ENCODE measurements at regions not wholly inside any gene's neighbourhood (a gene's known extent, or its start where the extent isn't known, plus 50 kb on each side); places are given as distances from the start of the nearest gene placed in this dataset.

DNA sequence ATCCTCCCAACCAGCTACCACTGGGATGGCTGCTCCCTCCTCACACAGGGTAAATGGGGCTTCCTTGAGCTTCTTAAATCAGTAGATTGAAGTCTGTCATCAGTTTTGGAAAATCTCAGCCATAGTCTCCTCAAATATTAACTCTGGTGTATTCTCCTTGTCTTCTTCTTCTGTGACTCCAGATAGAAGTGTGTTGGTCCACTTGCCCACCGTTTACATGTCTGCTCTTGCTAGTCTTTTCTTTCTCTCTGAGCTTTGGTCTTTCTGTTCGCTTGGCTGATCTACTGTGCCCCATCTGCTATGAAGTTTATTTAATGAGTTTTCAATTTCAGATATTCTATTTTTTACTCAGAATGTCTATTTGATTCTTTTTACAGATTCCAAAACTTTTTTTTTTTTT lies 281.7 kb upstream of the HDAC4 start:
- DNase-seq = no peak

DNA sequence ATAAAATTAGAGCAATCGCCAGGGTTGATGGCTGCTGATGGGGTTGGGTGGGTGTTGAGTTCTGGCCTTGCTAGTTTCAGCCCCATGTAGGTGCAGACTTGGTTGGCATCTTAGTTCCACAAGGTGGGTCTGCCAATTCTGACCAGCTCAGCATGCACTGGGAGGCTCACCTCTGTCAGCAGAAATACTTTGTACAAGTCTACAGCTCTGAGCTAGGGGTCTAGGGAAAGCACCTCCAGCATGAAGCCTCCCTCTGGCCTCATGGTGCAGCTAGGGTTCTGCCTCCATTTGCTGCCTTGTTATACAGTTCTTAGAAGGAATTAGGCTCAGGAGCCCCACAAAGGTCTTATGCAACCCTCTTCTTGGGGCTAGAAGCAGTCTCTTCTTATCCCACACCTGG lies 278.9 kb upstream of the HDAC4 start:
- no peak for DNase-seq

DNA sequence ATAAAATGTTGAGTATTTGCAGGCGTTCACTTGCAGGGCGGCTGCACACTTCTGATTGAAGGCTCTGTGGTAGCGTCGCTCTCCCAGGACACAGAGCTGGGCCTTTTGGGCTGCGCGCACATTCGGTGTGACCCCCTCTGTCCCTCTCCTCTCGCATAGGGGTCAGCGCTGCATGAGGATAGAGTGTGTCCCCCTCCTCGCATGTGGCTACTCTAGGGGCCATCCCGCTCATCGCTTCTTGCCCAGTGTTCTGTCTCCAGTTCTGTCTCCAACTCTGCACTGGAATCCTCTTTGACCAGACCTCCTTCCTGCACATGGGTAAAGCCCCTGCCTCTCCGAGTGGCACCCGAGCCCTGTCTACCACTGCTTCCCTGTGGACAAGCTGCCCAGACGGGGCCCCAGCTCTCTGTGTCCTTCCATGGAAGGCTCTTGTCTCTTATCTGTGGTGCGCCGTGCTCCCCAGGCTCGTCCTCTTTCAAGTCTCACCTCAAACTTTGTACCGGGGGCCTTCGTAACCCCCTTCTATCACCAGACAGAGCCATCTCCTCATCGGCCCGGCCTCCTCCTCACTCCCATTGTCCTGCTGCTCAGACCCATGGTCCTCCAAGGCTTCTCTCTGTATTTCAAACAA lies 278.0 kb upstream of the HDAC4 start:
- no peak for DNase-seq

DNA sequence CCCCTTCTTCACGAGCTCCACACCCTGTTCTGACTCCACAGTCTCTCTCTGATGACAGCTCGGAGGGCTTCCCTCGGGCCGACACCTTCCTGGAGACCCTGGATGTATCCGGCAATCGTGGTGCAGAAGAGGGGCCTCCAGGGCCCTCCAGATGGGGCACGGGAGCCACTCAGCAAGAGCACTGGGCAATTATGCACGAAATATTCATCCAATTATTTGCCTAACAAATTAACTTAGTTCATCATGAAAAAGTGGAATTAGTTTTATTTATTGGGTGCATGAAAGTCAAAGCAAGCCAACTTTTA lies 277.3 kb upstream of the HDAC4 start:
- no peak for DNase-seq

DNA sequence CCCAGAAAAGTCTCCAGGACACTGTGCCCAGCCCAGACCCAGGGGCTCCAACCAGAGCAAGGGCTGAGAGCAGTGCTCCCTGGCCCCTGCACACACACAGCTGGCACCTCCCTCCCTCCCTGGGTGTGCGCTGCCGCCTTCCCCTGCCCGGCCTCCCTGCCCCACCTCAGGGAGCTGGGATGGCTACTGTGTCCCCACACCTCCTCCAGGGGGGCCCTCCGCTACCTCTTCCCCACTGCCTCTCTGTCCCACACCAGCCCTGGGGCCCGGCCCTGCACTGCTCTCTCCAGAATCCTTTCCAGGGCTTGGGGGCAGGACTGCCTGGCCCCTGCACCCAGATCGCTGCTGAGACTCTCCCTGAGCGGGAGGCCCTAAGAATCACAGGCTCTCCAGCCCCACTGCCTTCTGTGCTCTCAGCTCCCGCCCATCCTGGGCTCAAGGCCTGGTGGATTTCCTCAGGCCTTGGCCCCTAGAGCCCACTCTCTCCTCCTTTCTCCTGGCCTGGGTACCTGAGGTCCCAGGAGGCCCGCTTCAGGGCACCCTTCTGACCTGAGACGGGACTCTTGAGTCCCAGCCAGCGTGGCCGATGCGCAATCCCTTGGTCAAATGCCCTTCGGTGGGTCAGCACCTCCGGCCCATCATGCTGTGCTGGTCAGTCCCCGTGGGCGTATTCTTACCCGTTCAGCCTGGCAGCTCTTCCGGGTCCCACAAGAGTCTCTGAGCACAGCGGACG lies 276.8 kb upstream of the HDAC4 start:
- DNase-seq = no peak

DNA sequence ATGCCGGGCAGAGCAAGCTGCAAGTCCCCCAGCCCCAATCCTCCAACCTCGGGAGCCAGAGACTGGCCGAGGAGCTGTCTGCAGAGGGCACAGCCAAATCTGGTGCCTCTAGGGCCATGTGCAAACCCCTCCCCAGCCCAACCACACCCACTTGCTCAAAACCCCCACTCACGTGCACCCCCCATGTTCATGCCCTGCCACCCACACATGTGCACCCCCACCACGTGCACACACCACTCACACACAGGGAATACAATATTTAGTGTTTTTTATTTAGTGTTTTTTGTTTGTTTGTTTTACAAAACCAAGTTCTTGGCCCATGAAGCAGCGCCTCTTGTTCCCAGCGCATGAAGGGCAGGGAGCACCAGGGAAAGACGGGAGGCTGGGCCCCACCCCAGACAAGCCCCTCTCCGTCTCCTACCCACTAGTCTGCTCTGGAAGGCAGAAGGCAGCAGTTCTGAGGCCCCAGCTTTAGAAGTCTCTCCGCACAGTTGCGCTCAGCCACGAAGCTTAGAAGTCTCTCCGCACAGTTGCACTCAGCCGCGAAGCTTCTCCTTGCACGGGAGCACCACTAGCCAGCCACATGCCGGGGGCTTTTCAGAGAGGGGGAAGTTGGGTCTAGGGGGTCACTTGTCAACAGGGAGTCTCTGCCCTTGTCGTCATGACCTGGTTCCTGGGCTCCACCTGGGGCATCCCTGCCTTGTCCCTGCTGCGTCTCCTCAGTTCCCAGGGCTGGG lies 276.1 kb upstream of the HDAC4 start:
- no peak for DNase-seq

DNA sequence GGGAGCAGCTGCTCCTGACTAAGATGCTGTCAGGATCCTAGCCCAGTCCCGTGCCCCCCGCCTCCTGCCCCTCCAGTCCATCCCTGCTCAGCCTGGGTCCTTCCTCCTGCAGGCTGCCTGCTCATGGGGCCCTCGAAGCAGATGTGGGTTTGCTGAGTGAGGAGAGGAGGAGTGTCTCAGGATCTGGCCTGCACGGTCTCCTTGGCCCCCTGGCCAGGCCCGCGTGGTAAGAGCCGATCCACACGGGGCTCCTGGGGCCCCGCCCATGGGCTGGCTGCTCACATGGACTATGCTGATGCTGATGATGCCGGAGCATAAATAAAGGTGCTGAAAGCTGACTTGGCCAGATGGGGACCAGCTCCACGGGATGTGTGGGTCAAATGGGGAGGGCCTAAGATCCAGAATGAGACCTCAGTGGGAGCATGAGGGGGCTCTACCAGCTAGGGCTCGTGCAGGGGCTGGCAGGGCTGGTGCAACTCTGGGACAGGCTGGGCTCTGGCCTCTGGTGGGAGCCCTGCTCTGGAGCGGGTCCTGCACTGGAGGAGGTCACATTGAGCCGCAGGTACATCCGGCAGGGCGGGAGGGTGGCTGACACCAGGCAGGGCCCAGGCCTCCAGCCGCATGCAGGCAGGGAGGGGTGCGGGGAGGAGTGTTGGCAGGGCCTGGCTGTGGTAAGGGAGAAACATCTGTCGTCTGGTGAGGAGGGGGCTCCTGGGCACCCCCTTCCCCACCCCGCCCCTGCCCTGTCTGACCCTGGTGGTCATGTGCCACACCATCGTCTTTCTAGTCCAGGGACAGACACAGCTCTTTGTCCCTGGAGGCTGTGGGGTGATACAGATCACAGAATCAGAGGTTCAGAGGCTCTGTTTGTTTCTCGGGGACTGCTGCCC lies 275.3 kb upstream of the HDAC4 start:
- DNase-seq = no peak

DNA sequence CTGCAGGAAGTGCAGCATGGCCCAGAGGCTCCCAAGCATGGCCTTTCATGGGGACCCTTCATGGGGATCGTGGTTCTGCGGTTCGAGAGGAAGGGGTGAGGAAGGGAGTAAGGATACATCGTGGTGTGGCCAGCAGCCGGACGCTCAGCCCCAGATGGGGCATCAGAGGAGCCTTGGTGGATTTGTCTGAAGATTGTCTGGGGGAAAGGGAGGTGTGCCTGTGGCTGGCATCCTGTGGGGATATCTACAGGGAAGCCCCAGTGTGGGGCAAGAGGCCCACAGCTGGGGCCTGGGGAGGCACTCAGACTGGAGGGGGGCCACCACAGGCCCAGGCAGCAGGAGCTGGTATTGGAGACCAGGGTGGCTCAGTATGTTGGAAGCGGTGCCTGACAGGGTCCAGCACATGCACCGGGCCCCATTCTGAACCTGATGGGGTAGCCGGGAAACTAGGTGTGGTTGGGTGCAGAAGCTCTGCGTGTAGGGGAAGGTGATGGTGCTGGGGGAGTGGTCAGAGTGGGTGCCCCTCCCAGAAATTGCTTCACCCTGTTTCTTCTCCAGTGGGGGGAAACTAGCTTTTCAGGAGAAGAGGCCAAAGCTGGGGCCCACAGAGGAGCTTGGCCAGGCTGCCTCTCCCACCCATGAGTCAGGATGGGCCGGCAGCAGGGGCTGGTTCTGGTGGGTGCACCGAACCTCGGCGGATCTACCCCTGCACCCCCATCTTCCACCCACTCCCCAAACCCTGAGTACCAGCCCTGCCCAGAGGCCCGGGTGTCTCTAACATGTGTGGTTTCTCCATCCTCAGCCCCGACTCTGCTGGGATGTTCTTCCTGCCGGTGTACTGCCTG lies 274.4 kb upstream of the HDAC4 start:
- no peak for DNase-seq

DNA sequence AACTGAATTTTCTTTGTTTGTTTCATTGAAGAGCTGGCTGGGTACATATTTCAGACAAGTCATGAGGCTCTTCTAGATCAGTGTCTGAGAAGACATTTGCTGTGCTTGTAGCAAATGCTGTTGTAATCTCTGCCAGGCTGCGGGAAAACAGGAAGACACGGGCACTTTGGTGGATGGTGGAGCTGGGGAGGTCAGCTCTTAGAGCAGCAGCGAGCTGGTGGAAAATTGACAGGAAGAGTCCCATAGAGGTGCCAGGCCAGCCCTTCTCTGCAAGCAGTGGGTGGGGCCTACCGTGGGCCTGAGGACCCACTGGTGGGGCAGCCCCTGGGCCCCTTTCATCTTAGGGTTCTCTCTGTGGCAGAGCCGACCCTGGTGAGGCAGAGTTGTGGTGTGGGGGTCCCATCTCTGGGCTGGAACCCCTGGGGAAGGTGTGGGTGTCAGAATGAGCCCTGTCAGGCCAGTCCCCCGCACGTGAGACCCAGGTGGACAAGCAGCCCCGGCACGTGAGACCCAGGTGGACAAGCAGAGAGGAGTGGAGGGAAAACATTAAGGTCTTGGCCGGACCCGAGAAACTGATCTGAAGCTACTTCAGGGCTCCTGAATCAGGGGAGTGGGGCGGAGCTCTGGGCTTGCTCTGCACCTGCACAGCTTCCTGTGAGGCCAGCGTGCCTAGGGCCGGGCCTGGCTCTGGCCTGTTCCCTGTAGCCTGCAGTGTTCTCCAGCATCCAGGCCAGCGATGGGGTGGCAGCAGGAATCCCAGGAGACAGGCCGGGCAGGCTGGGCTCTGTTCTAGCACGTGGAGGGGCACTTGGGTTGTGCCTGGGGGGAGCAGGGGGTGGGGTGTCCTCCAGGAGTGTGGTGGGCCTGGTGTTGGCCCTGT lies 273.5 kb upstream of the HDAC4 start:
- DNase-seq = no peak

DNA sequence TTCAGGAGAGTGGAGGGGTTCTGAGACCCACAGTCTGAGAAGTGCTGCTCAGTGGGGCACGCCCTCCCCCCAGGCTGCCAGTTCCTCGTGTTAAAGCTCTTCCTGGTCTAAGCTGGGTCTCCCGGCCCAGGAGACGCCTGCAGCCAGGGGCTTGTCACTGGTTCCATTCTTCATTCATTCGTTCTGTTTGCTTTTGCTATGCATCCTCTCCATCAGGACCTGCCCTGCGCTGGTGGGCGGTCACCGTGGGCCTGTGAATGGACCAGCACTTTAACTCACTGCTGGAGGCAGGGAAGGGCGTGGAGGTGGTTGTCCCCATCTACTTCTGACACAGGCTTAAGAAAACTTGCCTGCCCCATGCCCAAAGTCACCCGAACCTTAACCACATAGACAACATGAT lies 272.8 kb upstream of the HDAC4 start:
- DNase-seq = no peak

DNA sequence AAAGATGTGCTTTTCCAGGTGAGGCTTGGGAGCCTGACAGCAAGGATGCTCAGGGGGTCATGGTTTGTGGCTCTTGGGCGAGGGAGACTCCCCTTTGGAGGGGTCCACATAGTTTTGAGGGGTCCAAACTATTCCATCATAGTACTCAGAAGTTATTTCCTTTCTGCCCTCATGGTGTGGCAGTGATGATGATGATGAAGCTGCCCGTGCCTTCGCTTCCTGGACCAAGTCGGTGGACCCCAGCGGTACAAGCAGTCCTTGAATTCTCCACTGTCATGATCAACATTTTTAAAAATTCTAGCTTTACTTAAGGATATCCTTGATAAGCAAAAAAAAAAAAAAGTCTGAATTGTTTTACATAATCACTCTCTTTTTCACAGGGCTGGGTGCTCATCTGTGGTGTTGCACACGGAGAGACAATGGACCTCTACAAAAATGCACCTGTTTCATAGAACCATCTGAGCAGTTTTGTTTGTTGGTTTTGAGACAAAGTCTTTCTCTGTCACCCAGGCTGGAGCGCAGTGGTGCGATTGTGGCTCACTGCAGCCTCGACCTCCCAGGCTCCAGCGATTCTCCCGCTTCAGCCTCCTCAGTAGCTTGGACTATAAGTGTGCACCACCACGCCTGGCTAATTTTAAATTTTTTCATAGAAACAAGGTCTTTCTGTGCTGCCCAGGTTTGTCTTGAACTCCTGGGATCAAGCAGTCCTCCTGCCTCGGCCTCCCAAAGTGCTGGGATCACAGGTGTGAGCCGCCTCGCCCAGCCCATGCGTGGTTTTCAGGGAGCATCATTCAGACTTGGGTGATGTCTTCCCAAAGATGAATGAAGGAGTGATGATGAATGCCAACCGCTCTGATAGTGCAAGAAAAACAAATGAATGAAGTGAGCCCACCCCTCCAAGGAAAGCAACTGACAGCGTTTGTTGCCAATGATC lies 271.4 kb upstream of the HDAC4 start:
- DNase-seq = no peak

DNA sequence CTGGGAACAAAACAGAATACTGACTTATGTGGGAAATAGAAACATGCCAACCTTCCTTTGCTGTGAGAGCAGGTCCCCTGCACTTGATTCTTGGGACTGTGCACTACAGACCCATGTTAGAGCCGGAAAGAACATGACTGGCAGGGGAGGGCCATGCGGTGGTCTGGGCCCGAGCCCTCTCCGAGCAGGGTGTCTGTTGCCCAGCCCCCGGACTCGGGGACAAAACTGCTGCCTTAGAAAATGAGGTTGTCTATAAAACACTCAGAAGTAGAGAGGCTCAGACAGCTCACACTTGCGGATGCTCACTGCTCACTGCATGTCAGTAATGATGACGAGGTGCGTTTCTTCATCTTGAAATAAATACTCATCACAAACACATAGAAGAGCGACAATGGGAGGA lies 270.7 kb upstream of the HDAC4 start:
- no peak for DNase-seq

DNA sequence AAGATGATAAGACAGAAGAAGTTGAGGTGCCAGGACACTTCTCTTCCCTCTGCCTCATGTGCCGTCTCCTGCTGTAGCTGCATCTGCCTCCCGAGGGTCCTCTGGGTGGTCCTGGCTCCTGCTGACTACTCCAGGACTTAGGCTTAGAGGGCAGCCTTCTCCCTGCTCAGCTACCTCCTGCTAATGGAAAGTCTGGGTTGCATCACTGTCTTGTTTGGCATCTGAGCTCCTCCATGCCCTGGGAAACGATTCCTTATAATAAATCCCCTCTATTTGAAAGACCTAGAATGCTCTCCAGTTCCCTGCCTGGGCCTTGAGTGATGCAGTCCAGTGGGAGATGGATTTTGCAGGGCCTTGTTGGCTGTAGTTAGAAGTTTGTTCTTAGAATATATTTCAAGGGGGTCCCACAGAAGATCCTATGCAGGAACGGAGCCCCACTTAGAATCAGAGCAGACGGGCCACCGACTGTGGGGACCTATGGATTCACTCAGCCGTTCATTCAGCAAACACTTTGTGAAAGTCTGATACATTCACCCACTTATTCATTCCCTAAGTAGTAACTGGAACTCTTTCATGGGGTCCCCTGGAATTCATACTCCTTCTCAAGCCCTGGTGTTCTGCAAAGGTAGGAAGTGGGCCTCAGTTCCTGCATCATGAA lies 269.8 kb upstream of the HDAC4 start:
- DNase-seq = no peak

DNA sequence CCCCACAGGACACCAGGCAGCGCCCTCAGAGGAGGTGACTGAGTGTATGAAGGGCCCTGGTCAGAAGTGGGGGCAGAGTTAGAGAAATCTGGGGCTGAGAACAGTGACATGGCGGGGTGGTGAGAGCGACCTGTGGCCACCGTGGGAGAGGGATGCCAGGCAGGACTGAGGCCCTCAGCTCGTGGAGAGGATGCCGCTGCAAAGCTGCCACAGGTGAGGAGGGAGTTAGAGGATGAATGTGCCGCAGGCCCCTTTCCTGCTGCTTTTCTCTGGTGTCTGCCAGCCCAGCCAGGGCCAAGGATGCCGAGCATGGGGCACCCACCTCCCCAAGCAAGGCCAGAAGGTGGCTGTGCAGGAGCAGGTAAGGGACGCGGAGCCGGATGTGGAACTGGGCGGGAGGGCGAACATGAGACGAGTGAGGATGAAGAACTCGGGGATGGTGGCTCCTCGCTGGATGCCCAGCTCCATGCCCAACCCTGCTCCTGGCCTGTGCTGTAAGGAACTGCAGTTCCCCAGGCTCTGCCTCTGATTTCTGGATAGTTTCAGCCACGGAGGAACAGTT lies 269.2 kb upstream of the HDAC4 start:
- DNase-seq = no peak

DNA sequence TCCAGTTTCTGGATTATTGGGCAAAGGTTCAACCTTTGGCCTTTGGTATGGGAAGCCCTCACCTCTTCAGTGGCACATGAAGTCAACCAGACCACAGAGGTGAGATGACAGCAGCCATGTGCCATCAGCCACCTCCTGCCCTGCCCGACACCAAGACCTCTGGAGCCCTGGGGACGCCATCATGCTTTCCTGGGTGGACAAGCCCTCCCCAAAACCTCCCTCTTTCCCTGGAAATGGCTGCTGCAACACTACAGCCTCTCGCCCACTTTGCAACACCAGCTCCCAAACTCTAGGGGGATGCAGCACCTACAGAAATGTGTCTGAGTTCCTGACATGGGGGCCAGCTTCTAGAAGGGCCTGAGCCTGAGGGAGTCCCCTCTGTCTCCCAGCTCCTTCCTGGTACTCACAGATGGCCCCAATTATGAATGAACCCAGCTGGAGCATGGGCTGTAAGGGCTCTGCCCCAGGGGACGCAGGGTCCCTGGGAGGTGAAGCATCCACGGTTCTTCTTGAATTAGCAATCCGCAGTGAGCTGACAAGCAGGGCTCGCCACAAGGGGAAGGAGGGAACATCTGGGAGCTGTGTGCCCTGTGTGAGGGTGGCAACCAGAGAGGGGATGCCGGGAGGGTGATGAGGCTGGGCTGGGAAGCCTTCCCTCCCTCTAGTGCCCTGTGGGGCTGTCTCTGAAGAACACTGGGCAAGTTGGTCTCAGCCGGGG lies 268.5 kb upstream of the HDAC4 start:
- DNase-seq = no peak

DNA sequence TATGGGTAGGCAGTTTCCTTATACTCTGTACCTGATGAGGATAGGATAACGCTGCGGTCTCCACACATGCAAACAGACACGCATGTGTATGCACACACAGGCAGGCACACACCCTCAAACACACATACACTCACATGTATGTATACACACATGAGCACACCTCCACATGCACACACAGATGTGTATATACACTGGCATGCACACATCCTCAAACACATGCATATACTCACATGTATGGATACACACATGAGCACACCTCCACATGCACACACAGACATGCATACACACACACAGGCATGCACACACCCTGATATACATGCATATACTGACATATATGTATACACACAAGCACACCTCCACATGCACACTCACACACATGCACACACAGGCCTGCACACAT lies 267.8 kb upstream of the HDAC4 start:
- DNase-seq = no peak

DNA sequence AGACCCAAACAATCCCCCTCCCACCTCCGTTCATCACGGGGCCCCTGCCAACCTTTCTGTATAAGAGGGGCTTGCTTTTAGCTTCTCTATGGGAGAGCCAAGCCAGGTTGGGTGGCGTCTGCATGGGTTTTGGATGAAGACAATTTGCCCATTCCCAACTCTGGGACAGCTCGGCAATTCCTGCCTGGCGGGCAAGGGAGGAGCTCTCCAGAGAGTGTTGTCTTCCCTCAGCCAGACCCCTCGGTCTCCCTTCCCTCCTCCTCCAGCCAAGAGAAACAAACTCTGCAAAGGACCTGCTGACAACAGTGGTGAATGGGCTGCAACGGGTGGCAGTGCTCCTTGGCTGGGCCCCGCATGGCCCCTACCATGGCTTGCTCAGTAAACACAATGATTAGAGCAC lies 267.2 kb upstream of the HDAC4 start:
- DNase-seq = no peak

DNA sequence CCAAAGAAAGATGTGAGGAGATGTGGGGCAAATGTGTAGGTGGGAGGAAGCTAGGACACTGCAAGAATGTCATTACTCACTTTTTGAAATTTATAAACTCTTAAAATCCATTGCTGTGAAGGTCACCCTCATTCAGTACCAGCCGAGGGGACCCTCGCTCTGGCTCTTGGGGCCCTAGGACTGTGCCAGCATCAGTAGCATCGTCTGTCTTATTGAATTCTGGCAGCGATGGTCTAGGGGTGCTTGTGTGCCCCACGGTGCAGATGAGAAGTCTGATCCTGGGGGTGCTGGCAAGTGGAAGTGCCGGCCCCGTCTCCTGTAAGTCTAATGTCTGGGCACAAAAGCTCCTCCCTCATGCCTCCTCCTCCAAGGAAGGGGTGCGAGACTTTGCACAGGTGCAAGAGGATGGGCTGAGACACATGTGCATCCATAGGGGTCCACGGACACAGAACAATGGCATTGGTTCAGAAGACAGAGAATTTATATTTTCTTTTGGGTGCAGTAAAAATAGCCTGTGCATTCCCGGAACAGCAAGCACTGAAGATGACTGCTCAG lies 266.7 kb upstream of the HDAC4 start:
- no peak for DNase-seq
